ENCODE measurements at regions not wholly inside any gene's neighbourhood (a gene's known extent, or its start where the extent isn't known, plus 50 kb on each side); places are given as distances from the start of the nearest gene placed in this dataset.

GRCh38 chr16:65388592-65388991 lies 266.7 kb upstream of the CDH11 start:
- TF ChIP-seq CTCF (IDR thresholded peaks at IDR 0.05; ENCODE audit: insufficient read depth, low read depth, low read length) (no peak), EZH2 (IDR thresholded peaks at IDR 0.05; ENCODE audit: insufficient read depth, low read length) (no peak)
